GM21737 (cell line): ENCODE measurements at regions not wholly inside any gene's neighbourhood (a gene's known extent, or its start where the extent isn't known, plus 50 kb on each side); places are given as distances from the start of the nearest gene placed in this dataset.

Source experiments
- ATAC-seq: cut with Tn5 transposase; IDR thresholded peaks from one replicate; pipeline ENCODE4 v1.9.1; 2021; ENCODE audit warnings: mild to moderate bottlenecking, moderate library complexity; ENCODE audit not compliant: unreplicated experiment

DNA sequence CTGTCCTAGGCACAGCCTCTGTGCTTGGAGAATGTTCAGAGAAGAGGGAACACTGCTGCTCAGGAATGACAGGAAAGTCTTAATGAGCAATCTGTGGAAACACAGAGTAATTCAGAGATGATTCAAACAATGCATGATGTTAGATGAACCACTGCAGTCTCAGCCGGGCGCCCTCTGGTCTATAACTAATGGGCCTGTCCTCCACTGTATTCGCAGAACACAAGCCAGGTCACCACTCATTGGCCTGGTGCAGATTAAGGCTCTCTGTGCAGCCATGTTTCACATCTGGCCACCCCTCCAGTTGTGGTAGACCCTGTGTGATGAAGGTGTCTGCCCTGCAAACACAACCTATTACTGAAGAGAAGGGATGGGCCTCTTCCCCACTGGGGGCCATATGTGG lies 281.7 kb upstream of the ROPN1 start:
- ATAC-seq: no peak

DNA sequence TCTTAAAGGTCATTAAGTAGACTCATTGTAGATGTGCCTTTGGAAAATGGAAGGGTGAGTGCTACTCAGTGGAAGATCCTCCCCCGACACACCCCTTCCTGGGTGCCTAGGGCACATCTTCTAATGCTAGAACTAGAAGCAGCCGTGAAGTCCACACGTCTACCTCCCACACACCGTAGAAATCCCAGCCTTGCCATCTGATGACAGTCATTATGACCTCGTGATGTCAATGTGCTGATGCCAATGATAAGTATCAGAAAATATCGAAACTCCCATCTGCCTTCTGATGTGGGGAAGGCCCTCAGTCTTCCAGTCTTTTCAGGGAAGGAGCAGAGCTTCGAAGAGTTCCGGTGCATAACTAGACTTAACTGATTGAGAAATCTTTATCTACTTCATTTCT lies 282.1 kb upstream of the ROPN1 start:
- ATAC-seq: no peak

DNA sequence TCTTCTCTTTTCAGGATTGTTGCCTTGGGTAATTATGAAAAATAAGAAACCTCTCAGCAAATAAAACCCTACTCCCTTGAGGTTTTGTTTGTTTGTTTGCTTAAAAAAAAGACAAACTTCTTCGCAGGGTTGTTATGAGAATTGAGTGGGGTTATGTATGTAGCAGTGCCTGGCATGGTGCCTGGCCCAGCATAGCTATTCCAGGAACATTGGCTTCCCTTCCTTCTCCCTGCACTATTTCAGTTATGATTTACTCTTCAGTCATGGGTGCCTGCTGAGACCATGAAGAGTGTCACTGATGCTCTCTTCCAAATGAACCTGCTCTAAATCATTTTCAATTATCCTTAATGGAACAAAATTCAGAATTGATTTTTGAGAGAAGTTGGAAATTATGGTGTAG lies 283.5 kb upstream of the ROPN1 start:
- no peak for ATAC-seq

DNA sequence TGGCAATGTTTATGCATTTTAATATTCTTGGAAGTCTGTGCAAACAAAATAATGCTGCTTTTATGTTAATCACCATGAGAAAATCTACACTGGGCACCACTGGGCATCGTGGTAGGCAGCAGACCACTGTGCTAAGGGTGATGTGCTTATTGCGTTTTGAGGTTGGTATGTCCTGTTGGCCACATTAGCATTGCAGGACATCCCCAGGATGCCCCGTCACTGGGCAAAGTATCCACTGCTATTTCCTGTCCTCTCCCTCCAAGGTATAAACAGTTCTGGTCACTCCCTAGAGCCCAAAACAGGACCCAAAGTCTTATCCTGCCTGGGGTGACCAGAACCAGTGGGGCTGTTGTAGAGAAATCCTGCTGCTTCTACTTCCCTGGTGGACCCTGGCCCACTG lies 284.2 kb upstream of the ROPN1 start:
- no peak for ATAC-seq

DNA sequence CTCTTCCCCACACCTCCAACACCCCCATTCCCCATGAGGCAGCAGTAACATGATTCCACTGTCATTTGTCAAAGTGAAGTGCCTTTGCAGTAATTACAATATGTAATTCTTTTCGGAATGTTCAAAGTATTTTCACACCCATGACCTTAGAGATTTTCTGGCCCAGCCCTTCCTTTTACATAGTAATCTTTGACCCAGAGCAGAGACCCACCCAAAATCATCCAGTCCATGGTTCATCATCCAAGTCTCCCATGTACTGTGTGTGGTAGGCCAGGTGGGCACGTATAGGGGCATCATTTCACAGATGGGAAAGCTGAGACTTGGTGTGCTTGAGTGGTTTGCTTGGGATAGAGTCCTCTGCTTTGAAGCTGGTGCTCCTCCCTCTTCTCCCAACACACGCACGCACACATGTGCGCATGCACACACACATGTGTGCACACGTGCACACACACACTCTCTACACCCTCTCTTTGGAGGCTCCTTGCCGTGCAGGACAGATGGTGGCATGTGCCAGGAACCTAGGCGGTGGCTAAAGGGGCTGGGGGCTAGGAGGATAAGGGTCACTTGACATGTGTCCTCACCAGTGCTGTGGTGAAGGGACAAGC lies 284.7 kb upstream of the ROPN1 start:
- ATAC-seq: no peak

DNA sequence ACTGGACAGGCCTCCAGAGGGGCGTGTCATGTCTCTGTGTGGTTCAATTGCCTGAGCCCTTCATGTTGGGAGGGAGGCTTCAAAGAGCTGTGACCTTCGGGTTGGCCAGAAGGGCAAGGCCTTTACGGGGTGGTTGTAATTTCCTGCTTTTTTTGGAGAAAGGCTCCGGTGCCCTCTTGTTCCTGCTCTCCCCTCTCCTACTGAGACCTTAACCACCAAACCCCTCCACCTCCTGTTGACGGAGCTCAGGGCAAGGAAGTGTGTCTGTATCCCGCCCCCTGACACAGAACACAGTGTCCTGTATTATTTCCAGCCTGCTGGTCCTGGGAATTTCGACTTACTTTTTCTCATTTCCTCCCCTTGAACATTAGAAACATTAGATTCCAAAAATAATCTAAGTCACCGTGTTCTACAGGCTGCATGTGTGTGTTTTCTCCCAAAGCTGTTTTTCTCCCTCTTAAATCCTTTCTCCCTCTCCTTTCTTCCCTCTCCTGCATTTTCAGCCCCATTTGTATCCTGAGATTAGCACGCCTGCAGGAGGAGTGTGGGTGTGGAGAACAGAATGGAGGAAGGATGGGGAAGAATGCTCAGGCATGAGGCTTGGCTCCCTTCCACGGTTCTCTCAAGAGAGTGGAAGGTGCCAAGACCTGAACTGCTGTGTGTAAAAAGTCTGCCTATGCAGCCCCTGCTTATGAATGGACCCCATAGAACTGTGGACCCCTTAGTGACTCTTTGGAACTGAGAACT lies 285.4 kb upstream of the ROPN1 start:
- ATAC-seq: no peak

DNA sequence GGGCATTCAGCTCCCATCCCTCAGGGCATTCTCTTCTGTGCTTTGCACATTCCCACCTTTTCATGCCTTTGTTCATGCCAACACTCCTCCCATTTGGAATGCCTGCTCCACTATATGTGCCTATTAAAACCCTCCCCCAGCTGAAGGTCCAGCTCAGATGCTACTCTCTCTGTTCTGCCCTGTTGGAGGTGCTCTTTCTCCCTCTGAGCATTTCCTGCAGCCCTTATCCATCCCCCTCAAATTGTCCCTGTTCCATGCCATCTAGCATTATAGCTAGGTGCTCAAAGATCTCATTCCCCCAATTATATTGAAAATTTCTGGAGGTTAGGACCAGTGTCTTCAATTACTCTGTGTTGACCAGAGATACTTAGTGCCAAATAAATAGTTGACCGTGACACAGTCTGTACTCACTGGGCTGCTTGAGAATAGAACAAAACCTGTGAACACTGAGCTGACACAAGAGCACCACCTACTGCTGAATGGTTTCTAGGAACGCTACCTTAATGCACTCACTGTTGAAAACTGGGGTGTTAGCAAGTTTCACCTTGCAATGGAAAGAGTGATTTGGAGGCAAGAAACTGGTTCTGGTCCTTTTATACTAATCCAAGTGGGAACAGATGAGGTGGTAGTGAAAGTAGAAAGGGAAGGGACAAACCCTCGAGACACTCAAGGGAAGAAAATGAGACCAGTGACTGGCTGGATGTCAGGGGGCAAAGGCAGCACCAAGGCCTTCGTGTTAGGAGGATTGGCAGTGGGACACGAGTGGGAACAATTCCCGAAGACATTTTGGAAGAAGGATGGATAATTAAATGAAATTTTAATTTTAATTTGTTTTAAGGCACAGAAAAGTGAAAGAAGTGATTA lies 289.8 kb upstream of the ROPN1 start:
- no peak for ATAC-seq

DNA sequence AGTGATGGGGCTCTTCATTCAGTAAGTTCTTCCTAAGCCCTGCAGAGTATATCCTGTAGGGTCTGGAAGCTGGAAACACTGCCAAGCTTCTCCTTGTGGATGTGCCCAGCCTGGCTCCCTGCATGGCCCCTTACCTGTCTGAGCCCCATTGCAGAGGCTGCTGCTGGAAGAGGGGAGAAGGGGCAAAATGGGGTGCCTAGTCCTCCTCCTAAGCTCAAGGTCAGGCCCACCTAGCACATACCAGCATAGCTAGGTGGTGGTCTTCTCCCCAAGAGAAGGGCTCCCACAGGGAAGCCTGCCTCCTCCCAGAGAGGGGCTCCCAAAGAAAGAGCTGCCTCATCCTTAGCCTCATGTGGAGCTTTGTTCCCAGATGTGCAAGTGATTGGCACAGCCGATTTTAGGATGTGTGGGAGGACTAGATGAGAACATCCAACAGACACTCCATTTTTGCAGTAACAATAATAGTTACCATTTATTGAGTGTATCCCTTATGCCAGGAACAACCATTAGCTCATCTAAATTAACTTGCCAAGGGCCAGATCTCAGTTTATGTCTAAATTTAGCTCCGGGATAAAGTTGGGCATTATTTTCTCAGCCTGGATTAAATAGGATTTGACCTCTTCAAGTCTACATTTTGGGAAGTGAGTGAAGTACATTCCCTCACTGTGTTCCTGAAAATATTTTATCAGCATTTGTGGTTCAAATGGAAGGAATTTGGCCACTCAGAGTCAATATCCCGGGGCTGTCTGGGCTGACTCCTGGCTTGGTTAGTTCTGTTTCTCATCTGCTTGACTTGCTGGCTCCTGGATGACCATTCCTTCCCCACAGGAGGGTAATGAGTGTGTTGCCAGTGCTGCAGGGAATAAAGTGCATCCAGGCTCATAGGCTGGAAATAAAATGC lies 291.1 kb upstream of the ROPN1 start:
- ATAC-seq: no peak

DNA sequence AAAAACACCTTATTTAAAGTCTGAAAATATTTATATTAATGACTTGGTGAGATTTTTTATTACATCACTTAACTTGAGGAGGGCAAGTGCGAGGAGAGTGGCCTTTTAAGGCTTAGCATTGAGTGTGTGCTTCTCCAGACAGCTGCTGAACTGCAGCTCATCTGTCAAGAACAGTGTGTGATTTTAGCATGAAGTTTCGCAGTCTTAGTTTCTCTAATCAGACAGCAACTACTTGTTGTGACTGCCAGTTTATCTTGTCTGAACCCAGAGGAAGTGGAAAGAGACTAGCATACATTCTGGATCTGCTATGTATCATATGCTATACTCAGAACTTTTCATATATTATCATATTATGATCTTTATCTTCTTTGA lies 291.7 kb upstream of the ROPN1 start:
- ATAC-seq: no peak

DNA sequence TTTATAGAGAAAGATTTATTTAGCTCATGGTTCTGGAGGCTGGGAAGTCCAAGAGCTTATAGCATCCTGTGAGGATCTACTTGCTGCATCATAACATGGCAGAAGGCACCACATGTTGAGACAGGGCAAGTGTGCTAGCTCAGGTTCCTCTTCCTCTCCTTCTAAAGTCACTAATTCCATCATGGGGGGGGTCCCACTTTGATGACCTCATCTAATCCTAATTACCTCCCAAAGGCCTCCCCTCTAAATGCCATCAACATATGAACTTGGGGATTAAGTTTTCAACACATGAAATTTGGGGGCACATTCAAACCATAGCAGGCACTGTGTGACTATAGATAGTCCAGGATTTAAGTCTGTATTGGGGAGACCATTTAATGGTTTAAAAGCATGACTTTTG lies 297.1 kb upstream of the ROPN1 start:
- ATAC-seq: no peak

DNA sequence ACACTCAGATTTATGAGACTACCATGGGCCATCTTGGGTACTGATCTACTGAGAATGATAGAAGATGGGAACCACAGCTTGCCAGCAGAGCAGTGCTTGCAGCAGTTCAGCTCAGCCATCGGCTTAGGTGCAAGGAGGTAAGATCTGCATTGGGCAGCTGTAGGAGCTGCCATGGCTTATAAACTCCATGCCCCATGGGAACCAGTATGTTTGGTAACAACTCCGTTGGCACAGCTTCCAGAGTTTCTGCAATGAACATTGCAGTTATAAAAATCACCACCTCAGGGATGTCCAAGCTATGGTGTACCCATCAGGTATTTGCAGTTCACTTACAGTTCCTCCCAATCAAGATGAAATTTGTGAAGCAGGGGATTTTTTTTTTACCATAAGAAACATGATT lies 299.1 kb upstream of the ROPN1 start:
- no peak for ATAC-seq

DNA sequence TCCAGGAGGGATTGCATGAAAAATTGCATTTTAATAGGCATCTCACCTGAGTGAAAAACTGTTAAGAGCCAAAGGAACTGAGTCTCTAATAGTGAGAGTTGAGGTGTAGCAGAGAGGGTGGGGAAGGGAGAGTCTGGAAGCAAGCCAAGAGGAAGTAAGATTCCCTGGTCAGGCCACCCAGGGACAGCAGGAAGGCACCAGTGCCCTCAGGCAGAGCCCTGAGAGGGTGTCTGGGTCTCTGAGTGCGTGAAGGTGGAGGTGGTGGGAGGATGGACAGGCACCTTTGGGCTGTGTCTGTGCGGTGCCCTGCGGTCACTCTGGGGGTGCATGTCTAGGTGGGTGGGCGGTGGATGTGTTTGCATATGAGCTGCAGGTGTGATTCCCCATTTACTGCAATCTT lies 300.4 kb upstream of the ROPN1 start:
- ATAC-seq: no peak

DNA sequence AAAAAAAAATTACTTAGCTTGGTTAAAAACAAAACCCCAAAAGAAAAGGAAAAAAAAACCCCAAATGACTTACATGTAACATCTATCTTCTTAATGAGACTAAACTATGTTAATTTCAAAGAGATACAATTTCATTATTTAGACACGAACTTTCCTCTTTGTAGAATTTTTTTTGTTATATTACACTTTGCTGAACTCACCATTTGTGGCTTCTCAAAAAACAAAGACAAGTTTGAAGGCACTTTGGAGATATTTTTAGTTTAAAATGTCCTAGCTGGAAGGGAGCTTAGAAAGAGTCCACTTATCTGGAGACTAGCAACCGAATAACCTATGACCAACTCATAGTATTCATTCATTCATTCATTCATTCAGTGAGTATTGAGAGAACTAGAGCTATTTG lies 301.7 kb upstream of the ROPN1 start:
- ATAC-seq: no peak

DNA sequence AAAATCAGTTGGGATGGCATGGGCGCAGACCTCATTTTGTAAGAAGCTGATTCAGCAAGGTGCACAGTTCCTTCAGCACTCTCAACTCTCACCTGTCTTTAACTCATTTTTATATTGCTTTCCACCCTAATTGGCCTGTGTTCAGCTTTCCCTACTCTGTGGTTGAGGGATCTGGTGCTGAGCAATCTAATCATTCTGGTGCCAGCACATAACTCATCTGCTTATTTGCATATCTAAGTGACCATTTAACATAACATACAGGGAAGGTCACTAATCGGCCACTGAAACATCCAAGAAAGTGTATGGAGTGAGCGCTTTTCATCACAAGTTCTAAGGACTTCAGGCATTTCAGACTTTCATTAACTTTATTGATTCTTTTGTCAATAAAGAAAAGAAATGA lies 303.4 kb upstream of the ROPN1 start:
- no peak for ATAC-seq

DNA sequence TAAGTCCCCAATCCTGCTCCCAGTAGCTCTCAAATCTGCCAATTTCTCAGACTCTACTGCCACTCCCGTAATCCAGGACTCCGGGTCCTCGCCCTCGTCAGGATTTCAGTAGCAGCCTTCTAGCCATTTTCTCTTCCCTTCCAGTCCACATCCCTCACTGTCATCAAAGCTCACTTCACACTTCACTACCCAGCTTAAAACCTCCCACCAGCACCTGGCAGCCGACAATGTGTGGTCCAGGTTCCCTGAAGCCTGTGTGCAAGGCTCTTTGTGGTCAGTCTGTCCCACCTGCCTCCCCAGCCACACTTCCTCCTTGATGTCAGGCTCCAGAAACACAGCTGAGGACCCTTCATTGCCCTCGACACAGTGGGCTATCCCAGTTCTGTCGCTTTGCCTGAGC lies 304.5 kb upstream of the ROPN1 start:
- ATAC-seq: no peak

DNA sequence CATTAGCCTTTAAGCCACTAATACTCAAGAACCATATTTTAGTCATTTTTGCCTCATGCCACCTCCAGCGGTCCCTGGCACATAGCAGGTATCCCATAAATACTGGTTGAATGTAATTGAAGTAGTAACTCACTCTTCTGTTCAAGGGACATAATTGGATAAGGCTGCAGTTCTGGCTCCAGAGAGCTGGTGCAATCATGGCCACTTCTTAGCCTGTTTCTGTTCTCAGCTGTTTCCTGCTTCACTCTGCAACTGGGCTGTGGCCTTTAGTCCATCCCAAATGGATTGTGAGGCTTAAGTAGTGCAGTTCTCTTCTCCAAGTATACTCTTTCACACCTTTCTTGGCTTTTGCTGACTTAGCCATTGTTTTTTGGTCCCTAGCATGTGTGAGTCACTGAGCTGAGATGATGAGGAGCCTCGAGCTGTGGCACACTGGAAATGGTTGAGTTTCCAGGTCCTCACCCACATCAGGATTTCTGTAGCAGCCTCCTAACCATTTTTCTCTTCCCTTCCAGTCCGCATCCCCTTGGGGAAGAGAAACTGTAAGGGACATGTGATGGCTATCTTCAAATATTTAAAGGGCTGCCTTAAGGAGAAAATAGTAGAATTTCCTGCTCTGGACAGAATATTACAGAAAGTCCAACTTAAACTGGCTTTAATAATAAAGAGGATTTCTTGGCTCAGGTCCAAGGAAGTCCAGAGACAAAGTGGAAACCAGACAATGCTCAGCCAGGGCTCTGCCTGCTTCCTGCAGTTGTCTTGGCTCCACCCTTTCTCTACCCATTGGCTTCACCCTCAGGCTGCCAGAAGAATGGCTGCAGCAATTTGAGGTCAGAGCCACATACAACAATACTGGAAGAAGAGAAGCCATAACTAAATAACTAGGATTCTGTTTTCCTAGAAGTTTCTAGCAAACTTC lies 305.4 kb upstream of the ROPN1 start:
- no peak for ATAC-seq

DNA sequence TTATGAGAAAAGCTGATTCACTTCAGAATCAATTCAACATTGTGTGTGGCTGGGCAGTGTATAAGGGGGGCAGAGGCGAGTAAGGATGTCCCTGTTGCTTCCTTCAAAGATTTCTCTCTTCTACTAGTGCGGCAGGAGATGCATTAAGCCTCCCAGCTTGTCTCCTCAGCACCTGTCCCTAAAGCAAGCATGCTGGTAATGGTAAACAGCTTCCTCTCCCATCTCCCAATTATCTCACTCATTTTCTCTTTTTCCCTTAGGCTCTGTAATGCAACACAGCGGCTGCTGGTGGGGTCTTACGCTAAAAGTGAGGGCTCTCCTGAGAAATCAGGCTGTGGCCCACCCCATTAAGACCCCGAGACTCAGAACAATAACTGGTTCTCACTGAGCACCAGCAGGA lies 306.4 kb upstream of the ROPN1 start:
- no peak for ATAC-seq

DNA sequence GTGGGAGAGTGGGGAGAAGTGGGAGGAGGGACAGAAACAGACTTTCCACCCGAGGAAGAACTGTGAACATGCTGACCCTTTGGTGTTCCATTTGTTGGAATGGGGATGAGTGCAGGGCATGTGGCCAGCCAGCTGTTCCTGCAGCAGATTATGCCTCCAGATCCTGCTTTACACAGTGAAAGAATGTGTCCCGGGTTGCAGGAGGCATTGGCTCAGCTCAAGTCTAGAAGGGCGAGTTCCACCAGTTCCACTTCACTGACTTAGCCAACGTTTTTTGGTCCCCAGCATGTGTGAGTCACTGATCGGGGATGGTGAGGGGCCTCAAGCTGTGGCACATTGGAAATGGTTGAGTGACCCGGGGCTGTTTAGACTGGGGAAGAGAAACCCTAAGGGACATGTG lies 307.0 kb upstream of the ROPN1 start:
- no peak for ATAC-seq

DNA sequence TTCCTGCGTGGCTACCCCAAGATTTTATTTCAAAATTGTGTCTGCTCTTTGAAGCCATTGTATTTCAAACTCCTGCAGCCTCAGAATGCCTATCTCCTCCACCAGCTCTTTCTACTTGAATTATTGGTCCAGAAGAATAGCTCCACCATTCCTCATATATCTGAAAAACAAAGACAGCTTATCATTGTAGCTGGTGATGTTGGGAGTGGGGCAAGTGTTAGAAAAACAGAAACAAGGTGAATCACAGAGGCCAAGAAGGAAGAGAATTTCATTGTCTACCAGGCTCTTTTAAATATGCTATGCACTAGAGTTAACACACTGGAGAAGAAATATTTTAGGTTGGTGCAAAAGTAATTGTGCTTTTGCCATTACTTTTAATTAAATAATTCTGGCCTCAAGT lies 307.9 kb upstream of the ROPN1 start:
- ATAC-seq: no peak

DNA sequence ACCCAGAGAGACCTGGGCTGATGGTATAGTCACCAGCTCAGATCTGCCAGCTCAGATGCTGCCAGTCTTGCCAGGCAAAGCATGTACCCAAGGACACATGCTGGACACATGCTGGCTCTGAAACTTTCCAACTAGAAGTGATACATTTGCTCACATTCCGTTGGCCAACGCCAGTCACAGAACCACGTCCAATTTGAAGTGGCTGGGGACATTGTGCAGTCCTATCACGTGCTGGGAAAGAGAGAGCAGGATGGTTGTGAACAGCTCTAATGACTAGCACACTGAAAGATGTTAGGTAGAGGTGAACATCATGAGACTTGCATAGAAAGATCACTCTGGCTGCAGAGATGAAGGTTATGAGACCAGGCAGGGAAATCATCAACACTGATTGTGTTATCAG lies 308.5 kb upstream of the ROPN1 start:
- ATAC-seq: no peak
